OCI-LY7 (cell line): ENCODE measurements at regions not wholly inside any gene's neighbourhood (a gene's known extent, or its start where the extent isn't known, plus 50 kb on each side); places are given as distances from the start of the nearest gene placed in this dataset.

ENCODE experiments used
- EZH2phosphoT487 ChIP-seq: fragments of 200-600 bp; sonication (generic); IDR thresholded peaks from 2 replicates; pipeline ENCODE4 v1.6.1; 2018; ENCODE audit warnings: low read depth, borderline replicate concordance, mild to moderate bottlenecking, mixed run types, antibody characterized with exemption, low read length, moderate library complexity, mixed read lengths
- TF ChIP-seq, protein P1 (sequence below): fragments of 200-600 bp; sonication (generic); conservative IDR thresholded peaks from 2 replicates; pipeline ENCODE4 v1.5.1; 2014; ENCODE audit warnings: mild to moderate bottlenecking, antibody characterized with exemption, low read length, moderate library complexity, mixed read lengths

DNA sequence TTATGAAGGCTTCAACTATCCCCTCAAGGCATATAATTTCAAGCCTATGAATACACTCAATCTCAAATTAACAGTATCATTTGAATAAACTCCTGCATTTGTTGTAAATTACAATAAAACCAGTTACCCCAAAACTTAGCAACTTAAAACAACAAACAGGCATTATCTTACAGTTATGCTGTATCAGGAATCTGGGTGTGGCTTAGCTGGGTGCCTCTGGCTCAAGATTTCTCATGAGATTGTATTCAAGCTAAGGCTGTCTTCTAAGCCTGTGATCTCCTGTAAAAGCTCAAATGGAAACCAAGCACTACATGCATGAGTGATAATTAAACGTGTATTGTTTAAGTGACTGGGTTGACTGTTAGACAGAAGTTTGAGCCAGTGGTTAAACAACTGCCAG, 341.0 kb upstream of the PHF14 start:
- no peak for TF ChIP-seq EZH2phosphoT487
- TF ChIP-seq, protein P1, sequence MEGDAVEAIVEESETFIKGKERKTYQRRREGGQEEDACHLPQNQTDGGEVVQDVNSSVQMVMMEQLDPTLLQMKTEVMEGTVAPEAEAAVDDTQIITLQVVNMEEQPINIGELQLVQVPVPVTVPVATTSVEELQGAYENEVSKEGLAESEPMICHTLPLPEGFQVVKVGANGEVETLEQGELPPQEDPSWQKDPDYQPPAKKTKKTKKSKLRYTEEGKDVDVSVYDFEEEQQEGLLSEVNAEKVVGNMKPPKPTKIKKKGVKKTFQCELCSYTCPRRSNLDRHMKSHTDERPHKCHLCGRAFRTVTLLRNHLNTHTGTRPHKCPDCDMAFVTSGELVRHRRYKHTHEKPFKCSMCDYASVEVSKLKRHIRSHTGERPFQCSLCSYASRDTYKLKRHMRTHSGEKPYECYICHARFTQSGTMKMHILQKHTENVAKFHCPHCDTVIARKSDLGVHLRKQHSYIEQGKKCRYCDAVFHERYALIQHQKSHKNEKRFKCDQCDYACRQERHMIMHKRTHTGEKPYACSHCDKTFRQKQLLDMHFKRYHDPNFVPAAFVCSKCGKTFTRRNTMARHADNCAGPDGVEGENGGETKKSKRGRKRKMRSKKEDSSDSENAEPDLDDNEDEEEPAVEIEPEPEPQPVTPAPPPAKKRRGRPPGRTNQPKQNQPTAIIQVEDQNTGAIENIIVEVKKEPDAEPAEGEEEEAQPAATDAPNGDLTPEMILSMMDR, result no peak
